B cell (primary cell): ENCODE measurements at regions not wholly inside any gene's neighbourhood (a gene's known extent, or its start where the extent isn't known, plus 50 kb on each side); places are given as distances from the start of the nearest gene placed in this dataset.

ENCODE experiments used
- EZH2 ChIP-seq: IDR thresholded peaks from 2 replicates; pipeline ENCODE4 v1.6.1; 2012; ENCODE audit warnings: borderline replicate concordance, low read depth, mild to moderate bottlenecking, moderate library complexity, low read length; ENCODE audit not compliant: insufficient read depth, poor library complexity, severe bottlenecking
- TF ChIP-seq, protein P1 (sequence below): fragments of 200-600 bp; IDR thresholded peaks from one replicate; pipeline ENCODE4 v1.8.0; 2022; ENCODE audit warnings: antibody characterized with exemption, mild to moderate bottlenecking

DNA sequence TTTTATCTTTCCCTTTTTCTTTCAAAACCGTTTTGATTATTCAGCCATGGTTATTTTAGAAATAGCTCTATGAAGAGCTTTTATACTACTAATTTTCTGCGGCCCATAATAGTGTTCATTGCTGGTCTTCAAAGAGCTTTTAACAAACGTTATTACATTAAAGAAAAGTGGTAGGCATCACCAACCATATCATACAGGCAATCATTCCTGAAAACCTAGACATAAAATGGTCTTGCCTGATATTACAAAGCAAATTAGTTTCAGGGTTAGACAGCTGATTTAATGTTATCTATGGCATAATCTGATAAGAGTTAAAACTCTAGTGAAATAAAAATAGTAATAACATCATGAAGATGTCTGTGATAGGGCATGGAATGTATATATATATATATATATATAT lies 89.7 kb upstream of the CNTN1 start:
- TF ChIP-seq, protein P1, sequence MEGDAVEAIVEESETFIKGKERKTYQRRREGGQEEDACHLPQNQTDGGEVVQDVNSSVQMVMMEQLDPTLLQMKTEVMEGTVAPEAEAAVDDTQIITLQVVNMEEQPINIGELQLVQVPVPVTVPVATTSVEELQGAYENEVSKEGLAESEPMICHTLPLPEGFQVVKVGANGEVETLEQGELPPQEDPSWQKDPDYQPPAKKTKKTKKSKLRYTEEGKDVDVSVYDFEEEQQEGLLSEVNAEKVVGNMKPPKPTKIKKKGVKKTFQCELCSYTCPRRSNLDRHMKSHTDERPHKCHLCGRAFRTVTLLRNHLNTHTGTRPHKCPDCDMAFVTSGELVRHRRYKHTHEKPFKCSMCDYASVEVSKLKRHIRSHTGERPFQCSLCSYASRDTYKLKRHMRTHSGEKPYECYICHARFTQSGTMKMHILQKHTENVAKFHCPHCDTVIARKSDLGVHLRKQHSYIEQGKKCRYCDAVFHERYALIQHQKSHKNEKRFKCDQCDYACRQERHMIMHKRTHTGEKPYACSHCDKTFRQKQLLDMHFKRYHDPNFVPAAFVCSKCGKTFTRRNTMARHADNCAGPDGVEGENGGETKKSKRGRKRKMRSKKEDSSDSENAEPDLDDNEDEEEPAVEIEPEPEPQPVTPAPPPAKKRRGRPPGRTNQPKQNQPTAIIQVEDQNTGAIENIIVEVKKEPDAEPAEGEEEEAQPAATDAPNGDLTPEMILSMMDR = no peak
- no peak for TF ChIP-seq EZH2
